DOHH2 (cell line): ENCODE measurements at regions not wholly inside any gene's neighbourhood (a gene's known extent, or its start where the extent isn't known, plus 50 kb on each side); places are given as distances from the start of the nearest gene placed in this dataset.

Experiments
- H3F3A ChIP-seq: fragments of 200-600 bp; sonication (generic), shearing (Covaris generic); 2 replicates; pipeline ENCODE4 v1.6.0; 2016; ENCODE audit warnings: antibody characterized with exemption, mild to moderate bottlenecking; ENCODE audit not compliant: control insufficient read depth, insufficient read depth
- H3K27ac ChIP-seq: fragments of 200-600 bp; sonication (generic); 2 replicates; pipeline ENCODE4 v1.5.1; 2014; ENCODE audit warnings: low read depth, mild to moderate bottlenecking, low read length, moderate library complexity
- H3K27me3 ChIP-seq: fragments of 200-600 bp; sonication (generic); 2 replicates; pipeline ENCODE4 v1.6.1; 2014; ENCODE audit warnings: mild to moderate bottlenecking, low read length, mixed read lengths; ENCODE audit not compliant: control insufficient read depth
- H3K36me3 ChIP-seq: fragments of 200-600 bp; sonication (generic); 2 replicates; pipeline ENCODE4 v1.6.1; 2014; ENCODE audit warnings: mild to moderate bottlenecking, low read length, moderate library complexity, mixed read lengths; ENCODE audit not compliant: control insufficient read depth
- H3K4me1 ChIP-seq: fragments of 200-600 bp; sonication (generic); 2 replicates; pipeline ENCODE4 v1.6.1; 2014; ENCODE audit warnings: mild to moderate bottlenecking, low read length, mixed read lengths; ENCODE audit not compliant: control insufficient read depth
- H3K4me2 ChIP-seq: fragments of 200-600 bp; sonication (generic); 2 replicates; pipeline ENCODE4 v1.6.0; 2014; ENCODE audit warnings: mild to moderate bottlenecking, low read length, moderate library complexity
- H3K4me3 ChIP-seq: fragments of 200-600 bp; sonication (generic); 2 replicates; pipeline ENCODE4 v1.5.1; 2014; ENCODE audit warnings: mild to moderate bottlenecking, low read length, mixed read lengths
- H3K79me2 ChIP-seq: fragments of 200-600 bp; sonication (generic); 2 replicates; pipeline ENCODE4 v1.6.1; 2014; ENCODE audit warnings: mild to moderate bottlenecking, low read length, mixed read lengths; ENCODE audit not compliant: control insufficient read depth
- H3K9me2 ChIP-seq: fragments of 200-600 bp; sonication (generic); replicated peaks from 2 replicates; pipeline ENCODE4 v1.6.1; 2014; ENCODE audit warnings: mild to moderate bottlenecking, low read length, mixed read lengths; ENCODE audit not compliant: control insufficient read depth
- H3K9me3 ChIP-seq: fragments of 200-600 bp; sonication (generic); 2 replicates; pipeline ENCODE4 v1.6.1; 2014; ENCODE audit warnings: antibody characterized with exemption, low read length, mixed read lengths; ENCODE audit not compliant: control insufficient read depth, insufficient read depth
- H4K20me1 ChIP-seq: fragments of 200-600 bp; sonication (generic); 2 replicates; pipeline ENCODE4 v1.6.0; 2014; ENCODE audit warnings: low read depth, mild to moderate bottlenecking, antibody characterized with exemption, low read length, moderate library complexity; ENCODE audit not compliant: control insufficient read depth, insufficient read depth
- CTCF ChIP-seq: fragments of 200-600 bp; sonication (generic); IDR thresholded peaks from one replicate; pipeline ENCODE4 v1.5.1; 2014; ENCODE audit warnings: antibody characterized with exemption, mild to moderate bottlenecking, low read depth, low read length; ENCODE audit not compliant: poor library complexity, severe bottlenecking
- EZH2phosphoT487 ChIP-seq: fragments of 200-600 bp; sonication (generic); IDR thresholded peaks from 2 replicates; pipeline ENCODE4 v1.6.1; 2017; ENCODE audit warnings: borderline replicate concordance, mild to moderate bottlenecking, antibody characterized with exemption, low read length, moderate library complexity, mixed read lengths

GRCh38 chr6:87763901-87764300, 61.9 kb upstream of the AKIRIN2 start:
- Histone ChIP-seq H3F3A (no peaks in the 10 kb centered on the region), H3K4me2 (no peak overlapping the region), H3K9me3 (no peaks in the 10 kb centered on the region), H3K27ac (no peak overlapping the region), H4K20me1 (no peaks in the 10 kb centered on the region), H3K9me2 (no peaks in the 10 kb centered on the region), H3K36me3 (no peaks in the 10 kb centered on the region), H3K27me3 (no peaks in the 10 kb centered on the region), H3K4me1 (peaks cover 6% of the 10 kb centered on the region; the same call in 1 of the 2 replicates), H3K79me2 (no peaks in the 10 kb centered on the region), H3K4me3 (no peak overlapping the region)
- TF ChIP-seq EZH2phosphoT487, result no peak
- TF ChIP-seq CTCF, result no peak

GRCh38 chr6:87763276-87763675, 61.2 kb upstream of the AKIRIN2 start:
- peaks cover 6% of the 10 kb centered on the region; the same call in 1 of the 2 replicates for H3K4me1 ChIP-seq
- H3K4me2 ChIP-seq, result no peak overlapping the region
- H3K4me3 ChIP-seq, result no peak overlapping the region
- H3K79me2 ChIP-seq, result no peaks in the 10 kb centered on the region
- no peaks in the 10 kb centered on the region for H3K9me3 ChIP-seq
- H3K9me2 ChIP-seq, result no peaks in the 10 kb centered on the region
- no peak for TF ChIP-seq CTCF
- TF ChIP-seq EZH2phosphoT487, result no peak
- H3F3A ChIP-seq, result no peaks in the 10 kb centered on the region
- no peak overlapping the region for H3K27ac ChIP-seq
- no peaks in the 10 kb centered on the region for H3K36me3 ChIP-seq
- H4K20me1 ChIP-seq, result no peaks in the 10 kb centered on the region
- H3K27me3 ChIP-seq, result no peaks in the 10 kb centered on the region

GRCh38 chr6:87762116-87762515, 60.1 kb upstream of the AKIRIN2 start:
- H3K27ac ChIP-seq, result no peak overlapping the region
- H3K27me3 ChIP-seq, result no peaks in the 10 kb centered on the region
- no peaks in the 10 kb centered on the region for H3F3A ChIP-seq
- H3K9me3 ChIP-seq, result no peaks in the 10 kb centered on the region
- no peak overlapping the region for H3K4me2 ChIP-seq
- H3K4me1 ChIP-seq, result peaks cover 17% of the 10 kb centered on the region
- H3K4me3 ChIP-seq, result no peak overlapping the region
- no peaks in the 10 kb centered on the region for H3K9me2 ChIP-seq
- H3K79me2 ChIP-seq, result no peaks in the 10 kb centered on the region
- no peaks in the 10 kb centered on the region for H3K36me3 ChIP-seq
- TF ChIP-seq CTCF (no peak), EZH2phosphoT487 (no peak)
- H4K20me1 ChIP-seq, result no peaks in the 10 kb centered on the region

GRCh38 chr6:87757792-87758191, 55.8 kb upstream of the AKIRIN2 start:
- Histone ChIP-seq H3K9me3 (no peaks in the 10 kb centered on the region), H3K27me3 (no peaks in the 10 kb centered on the region)

More at GRCh38 chr6:87757792-87758191, 55.8 kb upstream of the AKIRIN2 start:
- Histone ChIP-seq H3K79me2 (no peaks in the 10 kb centered on the region), H3K27ac (no peak overlapping the region), H3K4me1 (peaks cover 58% of the 10 kb centered on the region), H4K20me1 (no peaks in the 10 kb centered on the region), H3K9me2 (no peaks in the 10 kb centered on the region), H3F3A (peaks cover 12% of the 10 kb centered on the region), H3K36me3 (no peaks in the 10 kb centered on the region), H3K4me3 (no peak overlapping the region), H3K4me2 (peak overlapping the region; percentile 53; the same call in 1 of the 2 replicates)
- no peak for TF ChIP-seq EZH2phosphoT487
- no peak for TF ChIP-seq CTCF
